Subcutaneous abdominal adipose tissue (tissue), 5 donors: ENCODE measurements at regions not wholly inside any gene's neighbourhood (a gene's known extent, or its start where the extent isn't known, plus 50 kb on each side); places are given as distances from the start of the nearest gene placed in this dataset.

ENCODE experiments used
- H3K27ac ChIP-seq: one replicate; pipeline ENCODE4 v1.7.0; 2013; ENCODE audit warnings: low read depth, mild to moderate bottlenecking, inconsistent platforms, low read length, moderate library complexity
- H3K27me3 ChIP-seq, 5 donors: one replicate each; pipeline ENCODE4 v1.7.0; 2013; ENCODE audit warnings: low read length in 5 of 5, inconsistent platforms in 1 of 5; ENCODE audit not compliant: control insufficient read depth in 5 of 5, insufficient read depth in 4 of 5
- H3K36me3 ChIP-seq, 5 donors: one replicate each; pipeline ENCODE4 v1.7.0; 2013; ENCODE audit warnings: low read length in 5 of 5; ENCODE audit not compliant: control insufficient read depth in 5 of 5, insufficient read depth in 5 of 5
- H3K4me1 ChIP-seq, 5 donors: one replicate each; pipeline ENCODE4 v1.7.0; 2013; ENCODE audit warnings: low read length in 5 of 5, mild to moderate bottlenecking in 3 of 5, moderate library complexity in 1 of 5; ENCODE audit not compliant: control insufficient read depth in 5 of 5, insufficient read depth in 5 of 5
- H3K4me3 ChIP-seq, 5 donors: one replicate each; pipeline ENCODE4 v1.7.0; 2013; ENCODE audit warnings: low read length in 5 of 5, low read depth in 1 of 5
- H3K9ac ChIP-seq, 5 donors: one replicate each; pipeline ENCODE4 v1.7.0; 2013; ENCODE audit warnings: low read length in 5 of 5, mild to moderate bottlenecking in 4 of 5, moderate library complexity in 3 of 5
- H3K9me3 ChIP-seq, 5 donors: one replicate each; pipeline ENCODE4 v1.7.0; 2013; ENCODE audit warnings: low read length in 5 of 5; ENCODE audit not compliant: control insufficient read depth in 5 of 5
- donor health status: healthy.
- donor health status: healthy.
- donor health status: healthy.
- donor health status: healthy.
- donor health status: healthy.

DNA sequence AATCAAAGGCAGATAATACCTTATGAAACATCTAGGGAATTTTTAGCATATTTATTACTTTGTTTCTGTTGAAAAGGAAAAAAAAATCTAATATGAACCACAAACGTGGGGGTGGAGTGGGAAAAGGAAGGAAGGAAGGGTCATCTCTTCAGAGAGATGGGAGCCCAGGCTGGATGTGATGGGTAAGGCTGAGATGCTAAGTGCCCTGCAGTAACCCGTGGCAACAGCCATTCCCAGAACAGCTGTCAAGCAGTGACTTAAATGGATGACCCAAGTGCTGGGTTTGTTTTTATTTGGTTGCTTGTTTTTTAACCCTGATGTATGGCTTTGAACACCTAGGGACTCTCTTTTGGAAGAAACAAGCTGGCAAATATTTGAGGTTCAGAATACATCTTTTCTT is 50.7 kb upstream of the KLF7 start:
- Histone ChIP-seq H3K9ac (no peak overlapping the region), H3K4me1 (no peaks in the 10 kb centered on the region), H3K9me3 (no peaks in the 10 kb centered on the region)

DNA sequence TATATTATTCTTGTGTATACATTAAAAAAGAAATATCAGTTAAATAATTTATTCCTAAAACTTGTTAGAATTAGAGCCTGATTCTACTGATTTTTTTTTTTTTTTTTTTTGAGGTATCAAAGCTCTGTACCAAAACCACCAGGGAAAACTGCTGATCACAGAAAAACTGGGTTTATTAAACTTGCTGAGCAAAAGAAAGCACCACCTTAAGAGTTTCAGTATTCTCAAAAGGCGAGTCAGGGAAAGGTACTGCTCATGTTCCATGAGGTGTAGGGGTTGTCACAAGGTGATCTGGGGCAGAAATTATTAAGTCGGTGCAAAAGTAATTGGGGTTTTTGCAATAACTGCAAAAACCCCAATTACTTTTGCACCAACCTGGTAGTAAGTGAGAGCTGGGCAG is 51.7 kb upstream of the KLF7 start:
- Histone ChIP-seq H3K9me3 (no peaks in the 10 kb centered on the region), H3K27me3 (peaks cover 0 to 2% (median 0%) of the 10 kb centered on the region in 5 donors), H3K4me3 (no peak overlapping the region), H3K4me1 (no peaks in the 10 kb centered on the region), H3K36me3 (no peaks in the 10 kb centered on the region), H3K27ac (no peak overlapping the region), H3K9ac (no peak overlapping the region)

More for the DNA sequence above, 50.7 kb upstream of the KLF7 start:
- Histone ChIP-seq H3K27ac (no peak overlapping the region), H3K27me3 (peaks cover 0 to 2% (median 0%) of the 10 kb centered on the region in 5 donors), H3K4me3 (no peak overlapping the region), H3K36me3 (no peaks in the 10 kb centered on the region)

DNA sequence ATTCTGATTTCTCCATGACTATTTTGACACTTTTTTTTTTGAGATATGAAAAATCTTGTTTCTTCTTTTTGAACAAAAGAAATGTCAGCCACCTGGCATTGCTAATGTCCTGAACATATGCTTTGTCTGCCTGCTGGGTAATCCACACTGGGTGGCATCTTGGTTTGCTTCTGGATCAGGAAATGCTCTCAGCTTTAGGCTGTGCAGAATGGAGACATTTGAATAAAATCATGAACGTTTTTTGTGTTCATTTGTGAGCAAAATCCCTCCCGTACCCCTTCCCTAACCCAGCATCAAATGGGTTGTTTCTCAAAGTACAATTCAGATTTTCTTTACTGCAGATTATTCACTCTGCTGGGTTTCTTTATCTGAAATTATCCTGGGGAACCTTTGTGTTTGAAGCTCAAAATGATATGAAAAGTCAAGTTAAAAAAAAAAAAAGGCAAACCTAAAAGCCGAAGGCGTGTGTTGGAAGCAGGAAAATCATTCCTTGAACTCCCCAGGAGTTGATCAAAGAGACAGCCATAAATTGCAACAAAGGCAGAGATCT is 53.4 kb upstream of the KLF7 start:
- Histone ChIP-seq H3K36me3 (no peaks in the 10 kb centered on the region), H3K4me3 (no peak overlapping the region), H3K27ac (no peak overlapping the region), H3K4me1 (peaks cover 0 to 2% (median 0%) of the 10 kb centered on the region in 5 donors), H3K27me3 (peaks cover 0 to 2% (median 0%) of the 10 kb centered on the region in 5 donors), H3K9ac (no peak overlapping the region), H3K9me3 (no peaks in the 10 kb centered on the region)

- Histone ChIP-seq H3K27ac (no peak overlapping the region), H3K4me3 (no peak overlapping the region), H3K4me1 (peaks cover 0 to 9% (median 0%) of the 10 kb centered on the region in 5 donors)
Observed at GRCh38 chr2:207219676-207220501, 54.1 kb upstream of the KLF7 start.

GRCh38 chr2:207221731-207222130 is 56.0 kb upstream of the KLF7 start:
- peaks cover 0 to 26% (median 5%) of the 10 kb centered on the region in 5 donors for H3K4me1 ChIP-seq
- H3K36me3 ChIP-seq, result no peaks in the 10 kb centered on the region
- H3K9me3 ChIP-seq, result no peaks in the 10 kb centered on the region
- H3K9ac ChIP-seq, result no peak overlapping the region
- no peak overlapping the region for H3K4me3 ChIP-seq
- H3K27ac ChIP-seq, result no peak overlapping the region
- peaks cover 0 to 2% (median 0%) of the 10 kb centered on the region in 5 donors for H3K27me3 ChIP-seq

More at GRCh38 chr2:207219676-207220501, 54.1 kb upstream of the KLF7 start:
- Histone ChIP-seq H3K27me3 (peaks cover 0 to 2% (median 0%) of the 10 kb centered on the region in 5 donors), H3K9me3 (no peaks in the 10 kb centered on the region), H3K9ac (no peak overlapping the region), H3K36me3 (no peaks in the 10 kb centered on the region)

DNA sequence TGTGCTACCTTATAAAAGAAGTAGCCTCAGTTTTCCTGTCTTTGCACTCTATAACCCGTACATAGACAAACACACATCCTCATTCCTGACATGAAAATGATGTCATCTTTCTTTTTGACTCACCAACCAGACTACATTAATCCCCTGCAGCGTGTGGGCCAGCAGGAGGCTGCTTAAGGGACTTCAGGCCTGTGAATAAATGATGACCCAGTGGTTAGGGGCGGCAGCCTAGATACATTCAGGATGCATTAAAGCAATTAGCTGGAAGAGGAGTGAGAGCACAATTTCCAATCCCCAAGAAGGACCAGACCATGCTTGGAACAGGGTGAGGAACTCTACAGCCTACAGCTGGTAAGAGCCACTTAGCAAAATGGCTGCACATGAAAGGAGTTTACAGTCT is 57.3 kb upstream of the KLF7 start:
- H3K4me1 ChIP-seq, result peaks cover 2 to 33% (median 14%) of the 10 kb centered on the region in 5 donors
- H3K4me3 ChIP-seq, result no peak overlapping the region
- H3K9ac ChIP-seq, result no peak overlapping the region
- H3K9me3 ChIP-seq, result no peaks in the 10 kb centered on the region
- peaks cover 0 to 2% (median 0%) of the 10 kb centered on the region in 5 donors for H3K27me3 ChIP-seq
- no peak overlapping the region for H3K27ac ChIP-seq
- no peaks in the 10 kb centered on the region for H3K36me3 ChIP-seq

DNA sequence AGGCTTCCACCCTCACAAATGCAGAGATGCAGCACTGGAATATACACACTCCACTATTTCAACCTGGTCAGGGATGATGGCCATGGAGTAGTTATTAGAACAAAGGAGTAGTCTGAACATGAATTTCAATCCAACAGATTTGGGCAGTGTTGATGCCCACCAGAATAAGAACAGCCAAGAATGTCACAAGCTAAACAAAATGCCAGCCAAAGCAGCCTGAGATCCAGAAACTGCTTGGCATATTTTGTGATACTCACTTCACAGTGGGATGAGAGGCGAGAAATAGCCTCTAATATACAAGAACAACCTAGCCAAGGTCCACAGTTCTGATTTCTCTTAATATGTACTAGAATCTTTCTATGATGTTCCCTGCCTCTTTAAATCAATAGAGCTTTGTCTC is 58.6 kb upstream of the KLF7 start:
- H3K27ac ChIP-seq, result no peak overlapping the region
- no peaks in the 10 kb centered on the region for H3K36me3 ChIP-seq
- peaks cover 0 to 2% (median 0%) of the 10 kb centered on the region in 5 donors for H3K27me3 ChIP-seq
- H3K9ac ChIP-seq, result no peak overlapping the region
- no peak overlapping the region for H3K4me3 ChIP-seq
- no peaks in the 10 kb centered on the region for H3K9me3 ChIP-seq
- peaks cover 2 to 43% (median 14%) of the 10 kb centered on the region in 5 donors for H3K4me1 ChIP-seq

DNA sequence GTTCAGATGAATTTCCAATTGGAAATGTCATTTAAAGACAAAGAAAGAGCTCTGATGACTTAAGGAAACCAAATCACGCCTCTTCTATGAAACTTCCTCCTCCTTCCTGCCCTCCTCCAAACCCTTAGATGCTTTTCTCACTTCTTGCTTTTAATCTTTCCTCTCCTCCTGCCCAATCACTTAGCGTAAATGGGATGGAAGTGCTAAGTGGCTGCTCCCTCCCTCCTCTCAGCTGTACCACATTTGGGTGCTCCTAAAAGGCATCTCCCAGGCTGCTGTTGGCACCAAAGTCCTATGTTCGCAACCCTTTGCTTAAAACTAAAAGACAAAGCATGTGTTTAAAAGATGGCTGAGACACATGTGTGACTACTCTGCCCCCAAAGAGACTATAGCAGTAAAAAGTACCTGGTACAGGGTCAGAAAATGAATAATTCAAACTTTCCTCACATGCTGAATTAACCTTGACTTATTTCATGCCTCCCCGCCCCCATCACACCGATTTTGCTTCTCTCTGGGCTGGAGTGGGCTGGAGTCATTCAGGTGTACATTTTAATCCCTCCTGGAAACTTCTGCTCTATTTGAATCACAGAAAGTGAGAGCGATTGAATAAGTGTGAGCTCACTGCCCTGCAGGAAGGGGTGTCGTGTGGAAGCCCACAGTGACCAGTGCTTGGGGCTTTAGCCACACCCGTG is 59.2 kb upstream of the KLF7 start:
- no peaks in the 10 kb centered on the region for H3K36me3 ChIP-seq
- H3K27me3 ChIP-seq, result peaks cover 0 to 2% (median 0%) of the 10 kb centered on the region in 5 donors
- no peak overlapping the region for H3K27ac ChIP-seq
- H3K4me1 ChIP-seq, result peaks cover 2 to 44% (median 14%) of the 10 kb centered on the region in 5 donors
- H3K4me3 ChIP-seq, result no peak overlapping the region
- H3K9ac ChIP-seq, result no peak overlapping the region
- no peaks in the 10 kb centered on the region for H3K9me3 ChIP-seq

DNA sequence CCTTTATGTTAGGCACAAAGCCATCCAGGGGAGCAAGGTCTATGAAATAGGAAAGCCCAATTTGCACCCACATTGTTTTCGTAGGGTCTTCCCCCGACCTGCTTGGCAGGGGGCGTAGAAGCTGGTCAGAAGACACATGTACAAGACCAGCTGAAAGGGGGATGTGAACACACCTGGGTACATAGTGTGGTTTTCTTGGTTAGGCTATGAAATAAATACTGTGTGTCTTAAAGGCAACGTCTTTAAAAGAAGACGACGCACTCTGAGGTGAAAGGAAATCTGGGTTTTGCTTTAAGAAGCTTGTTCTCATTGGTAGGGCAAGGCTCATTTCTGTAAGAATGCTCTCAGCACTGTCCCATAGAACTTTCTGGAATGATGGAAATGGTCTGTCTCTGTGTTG is 60.0 kb upstream of the KLF7 start:
- peak overlapping the region; percentile 47 for H3K27ac ChIP-seq
- H3K4me1 ChIP-seq, result peaks cover 2 to 52% (median 14%) of the 10 kb centered on the region in 5 donors
- H3K9me3 ChIP-seq, result no peaks in the 10 kb centered on the region

DNA sequence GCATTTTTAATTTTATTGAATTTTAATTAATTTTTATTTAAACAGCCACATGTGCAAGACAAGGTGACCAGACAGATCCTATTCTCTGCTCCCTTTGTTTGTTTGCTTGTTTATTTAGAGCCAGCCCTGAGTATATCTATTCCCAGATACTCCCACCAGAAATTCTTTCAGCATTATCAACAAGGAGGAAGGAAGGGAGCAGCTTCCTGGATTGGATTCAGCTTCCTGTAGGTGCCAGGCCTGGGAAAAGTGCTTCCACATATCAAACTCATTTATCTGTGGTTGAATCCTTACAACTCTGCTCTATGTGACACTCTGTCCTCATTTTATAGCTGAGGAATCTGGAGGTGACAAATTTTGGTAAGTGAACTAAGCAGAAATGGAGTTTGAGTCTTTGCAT is 60.5 kb upstream of the KLF7 start:
- no peak overlapping the region for H3K4me3 ChIP-seq
- no peak overlapping the region for H3K27ac ChIP-seq
- no peak overlapping the region for H3K9ac ChIP-seq
- peaks cover 2 to 56% (median 14%) of the 10 kb centered on the region in 5 donors for H3K4me1 ChIP-seq
- H3K27me3 ChIP-seq, result no peaks in the 10 kb centered on the region
- no peaks in the 10 kb centered on the region for H3K9me3 ChIP-seq
- H3K36me3 ChIP-seq, result no peaks in the 10 kb centered on the region

More for the DNA sequence above, 60.0 kb upstream of the KLF7 start:
- Histone ChIP-seq H3K9ac (no peak overlapping the region), H3K4me3 (no peak overlapping the region), H3K36me3 (no peaks in the 10 kb centered on the region), H3K27me3 (no peaks in the 10 kb centered on the region)
